GM23248 (cell line): ENCODE measurements at regions not wholly inside any gene's neighbourhood (a gene's known extent, or its start where the extent isn't known, plus 50 kb on each side); places are given as distances from the start of the nearest gene placed in this dataset.

Source experiments
- DNase-seq: peaks from one replicate; pipeline ENCODE4 v3.0.0-alpha.2; 2015
- H2AFZ ChIP-seq: fragments of 200-600 bp; sonication (generic); 2 replicates; pipeline ENCODE4 v1.6.1; 2016; ENCODE audit warnings: antibody characterized with exemption
- H3F3A ChIP-seq: fragments of 200-600 bp; sonication (generic); 2 replicates; pipeline ENCODE4 v1.6.1; 2016; ENCODE audit warnings: mild to moderate bottlenecking, antibody characterized with exemption, mixed run types; ENCODE audit not compliant: insufficient read depth
- H3K27ac ChIP-seq: fragments of 200-600 bp; sonication (generic); 2 replicates; pipeline ENCODE4 v1.5.1; 2016; ENCODE audit warnings: mild to moderate bottlenecking
- H3K27me3 ChIP-seq: fragments of 200-600 bp; sonication (generic); replicated peaks from 2 replicates; pipeline ENCODE4 v1.6.1; 2016; ENCODE audit warnings: mild to moderate bottlenecking; ENCODE audit not compliant: insufficient read depth
- H3K36me3 ChIP-seq: fragments of 200-600 bp; sonication (generic); 2 replicates; pipeline ENCODE4 v1.6.1; 2016; ENCODE audit warnings: low read depth, mild to moderate bottlenecking
- H3K4me1 ChIP-seq: fragments of 200-600 bp; sonication (generic); 2 replicates; pipeline ENCODE4 v1.6.1; 2016; ENCODE audit warnings: mild to moderate bottlenecking; ENCODE audit not compliant: insufficient read depth
- H3K4me2 ChIP-seq: fragments of 200-600 bp; sonication (generic); one replicate; pipeline ENCODE4 v1.6.1; 2016; ENCODE audit warnings: mild to moderate bottlenecking; ENCODE audit not compliant: unreplicated experiment
- H3K4me3 ChIP-seq: fragments of 200-600 bp; sonication (generic); 2 replicates; pipeline ENCODE4 v1.5.1; 2016; ENCODE audit warnings: mild to moderate bottlenecking
- H3K79me2 ChIP-seq: fragments of 200-600 bp; sonication (generic); 2 replicates; pipeline ENCODE4 v1.6.1; 2016; ENCODE audit warnings: mild to moderate bottlenecking; ENCODE audit not compliant: insufficient read depth
- H3K9ac ChIP-seq: fragments of 200-600 bp; sonication (generic); 2 replicates; pipeline ENCODE4 v1.6.1; 2016; ENCODE audit warnings: mild to moderate bottlenecking
- H3K9me2 ChIP-seq: fragments of 200-600 bp; sonication (generic); 2 replicates; pipeline ENCODE4 v1.6.1; 2016; ENCODE audit warnings: mixed run types, mild to moderate bottlenecking, moderate library complexity; ENCODE audit not compliant: insufficient read depth
- H3K9me3 ChIP-seq: fragments of 200-600 bp; sonication (generic); one replicate; pipeline ENCODE4 v1.6.1; 2017; ENCODE audit warnings: low read depth
- H4K20me1 ChIP-seq: fragments of 200-600 bp; sonication (generic); 2 replicates; pipeline ENCODE4 v1.6.0; 2016; ENCODE audit not compliant: insufficient read depth
- EZH2 ChIP-seq: fragments of 200-600 bp; sonication (generic); IDR thresholded peaks from 2 replicates; pipeline ENCODE4 v1.6.1; 2018; ENCODE audit warnings: antibody characterized with exemption, mild to moderate bottlenecking; ENCODE audit not compliant: insufficient read depth, poor library complexity, severe bottlenecking
- EZH2phosphoT487 ChIP-seq: fragments of 200-600 bp; sonication (generic); IDR thresholded peaks from 2 replicates; pipeline ENCODE4 v1.6.1; 2018; ENCODE audit warnings: antibody characterized with exemption, moderate library complexity, mild to moderate bottlenecking, low read depth; ENCODE audit not compliant: insufficient read depth
- WGBS, 2 experiments: methylation state at CpG; one replicate each; pipeline ENCODE4 v1.1.6; 2015 to 2017; ENCODE audit warnings: low lambda C conversion rate in 2 of 2, low coverage in 1 of 2; ENCODE audit errors: missing lambda C conversion rate in 2 of 2; 5-methylcytosine and 5-hydroxymethylcytosine counted together
- in situ Hi-C: fragments of 300-500 bp; cut with MboI; formaldehyde crosslinking; loops from 2 replicates; pipeline ENCODE4 v1.15.0; 2020

DNA sequence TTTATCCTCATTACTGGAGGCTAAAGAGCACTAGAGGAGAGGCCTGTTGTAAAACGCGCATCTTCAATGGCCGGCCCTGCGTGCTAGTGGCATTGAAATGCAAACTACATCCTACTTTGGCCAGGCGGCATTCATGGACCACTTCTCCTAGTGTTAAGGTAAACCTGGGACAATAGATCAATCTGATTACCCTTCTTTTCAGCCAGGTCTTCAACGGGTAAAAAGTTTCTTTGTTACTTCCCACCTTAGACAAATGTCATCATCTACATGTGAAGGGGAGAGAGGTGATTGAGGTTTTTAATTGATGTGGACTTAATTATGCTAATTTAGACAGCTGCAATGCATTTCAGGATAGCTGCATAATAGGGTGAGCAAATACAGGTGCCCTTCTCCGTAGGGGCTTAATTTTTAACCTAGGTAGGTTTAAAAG, 628.0 kb downstream of the ZEB2 start:
- H3K9me2 ChIP-seq, result no peaks in the 10 kb centered on the region
- H3K27me3 ChIP-seq, result no peaks in the 10 kb centered on the region
- no peak for DNase-seq
- no peak overlapping the region for H3K9ac ChIP-seq
- in situ Hi-C loops, result no loop called here
- no peak overlapping the region for H3K4me2 ChIP-seq
- no peaks in the 10 kb centered on the region for H3K79me2 ChIP-seq
- H3K4me3 ChIP-seq, result no peak overlapping the region
- no peaks in the 10 kb centered on the region for H3F3A ChIP-seq
- 86 to 87% methylated on average over 7 of the region's 7 CpGs for WGBS, 2 experiments
- H3K27ac ChIP-seq, result no peak overlapping the region
- no peaks in the 10 kb centered on the region for H3K4me1 ChIP-seq
- H3K9me3 ChIP-seq, result no peaks in the 10 kb centered on the region
- H4K20me1 ChIP-seq, result no peaks in the 10 kb centered on the region
- TF ChIP-seq EZH2 (no peak), EZH2phosphoT487 (no peak)
- no peak overlapping the region for H2AFZ ChIP-seq
- H3K36me3 ChIP-seq, result no peaks in the 10 kb centered on the region

DNA sequence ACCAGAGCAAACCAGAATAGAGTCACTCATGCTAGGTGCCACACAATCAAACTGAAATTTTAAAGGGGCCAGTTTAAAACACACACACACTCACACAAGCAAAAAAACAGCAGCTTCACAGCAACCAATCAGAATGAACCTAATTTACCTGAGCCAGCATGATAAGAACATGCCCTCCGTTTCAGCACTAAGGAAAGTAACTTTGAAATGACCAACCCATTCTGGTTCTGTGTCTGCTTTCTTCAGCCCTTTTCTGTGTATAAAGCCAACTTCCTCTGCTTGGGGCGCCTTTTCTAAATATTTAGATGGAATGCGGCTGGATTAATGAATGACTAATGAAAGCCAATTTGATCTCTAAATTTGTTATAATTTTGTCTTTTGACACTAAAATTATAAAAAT, 629.1 kb downstream of the ZEB2 start:
- no peaks in the 10 kb centered on the region for H4K20me1 ChIP-seq
- H3K27ac ChIP-seq, result no peak overlapping the region
- H3K9me2 ChIP-seq, result no peaks in the 10 kb centered on the region
- H3K4me1 ChIP-seq, result no peaks in the 10 kb centered on the region
- DNase-seq, result no peak
- H3K9me3 ChIP-seq, result no peaks in the 10 kb centered on the region
- in situ Hi-C loops, result no loop called here
- H3F3A ChIP-seq, result no peaks in the 10 kb centered on the region
- no peak overlapping the region for H3K9ac ChIP-seq
- H3K4me2 ChIP-seq, result no peak overlapping the region
- WGBS, 2 experiments, result 78 to 81% methylated on average over 3 of the region's 3 CpGs
- H3K4me3 ChIP-seq, result no peak overlapping the region
- TF ChIP-seq EZH2phosphoT487 (no peak), EZH2 (no peak)
- no peak overlapping the region for H2AFZ ChIP-seq
- no peaks in the 10 kb centered on the region for H3K79me2 ChIP-seq
- H3K36me3 ChIP-seq, result no peaks in the 10 kb centered on the region
- H3K27me3 ChIP-seq, result no peaks in the 10 kb centered on the region

DNA sequence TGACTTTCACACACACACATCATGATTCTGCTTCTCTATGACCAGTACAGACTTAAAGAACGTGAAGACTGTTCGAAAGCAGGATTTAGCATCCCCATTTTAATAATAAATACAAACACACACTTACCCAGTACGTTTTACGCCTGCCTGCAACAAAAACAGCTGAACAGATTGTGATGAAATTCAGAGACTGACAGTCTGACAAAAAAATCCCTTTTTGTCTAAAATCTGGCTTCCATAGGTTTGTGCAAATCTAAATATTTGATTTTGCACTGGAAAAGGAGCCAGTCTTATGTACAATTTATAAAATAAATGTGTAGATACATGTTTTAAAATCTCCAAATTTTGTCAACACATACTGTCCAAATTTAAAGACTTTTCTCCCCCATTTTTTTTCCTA, 630.7 kb downstream of the ZEB2 start:
- Histone ChIP-seq H3K27me3 (no peaks in the 10 kb centered on the region), H3K4me2 (no peak overlapping the region), H3F3A (no peaks in the 10 kb centered on the region), H3K36me3 (no peaks in the 10 kb centered on the region), H2AFZ (no peak overlapping the region), H3K4me3 (no peak overlapping the region), H3K9ac (no peak overlapping the region), H3K9me3 (no peaks in the 10 kb centered on the region), H4K20me1 (no peaks in the 10 kb centered on the region), H3K9me2 (no peaks in the 10 kb centered on the region), H3K79me2 (no peaks in the 10 kb centered on the region), H3K27ac (no peak overlapping the region), H3K4me1 (no peaks in the 10 kb centered on the region)
- TF ChIP-seq EZH2phosphoT487 (no peak), EZH2 (no peak)
- DNase-seq, result no peak
- in situ Hi-C loops, result no loop called here
- 72 to 76% methylated on average over 4 of the region's 4 CpGs for WGBS, 2 experiments

DNA sequence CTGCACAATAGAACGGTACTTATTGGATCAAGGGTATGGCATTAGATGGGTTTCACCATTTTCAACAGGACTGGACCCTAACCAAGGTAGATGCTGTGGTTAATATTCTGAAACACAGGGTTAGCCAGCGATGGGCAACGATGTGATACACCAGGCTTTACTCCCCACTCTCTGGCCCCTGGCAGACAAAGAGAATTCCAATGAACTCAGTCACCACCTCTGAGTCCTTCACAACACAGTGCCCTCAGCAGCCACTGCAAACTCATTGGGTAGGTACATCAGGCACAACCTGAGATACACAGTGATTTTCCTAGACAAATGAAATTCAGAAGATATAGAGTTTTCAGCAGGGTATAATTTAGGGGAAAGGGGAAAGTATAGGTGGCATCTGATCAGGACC, 634.5 kb downstream of the ZEB2 start:
- Histone ChIP-seq H3K27me3 (no peaks in the 10 kb centered on the region), H2AFZ (no peak overlapping the region), H3F3A (no peaks in the 10 kb centered on the region), H3K4me3 (no peak overlapping the region), H3K4me1 (no peaks in the 10 kb centered on the region), H3K4me2 (no peak overlapping the region), H3K9me2 (no peaks in the 10 kb centered on the region), H3K79me2 (no peaks in the 10 kb centered on the region), H3K9ac (no peak overlapping the region), H3K9me3 (no peaks in the 10 kb centered on the region), H4K20me1 (no peaks in the 10 kb centered on the region), H3K27ac (no peak overlapping the region), H3K36me3 (no peaks in the 10 kb centered on the region)
- TF ChIP-seq EZH2 (no peak), EZH2phosphoT487 (no peak)
- no peak for DNase-seq
- in situ Hi-C loops, result no loop called here
- WGBS, 2 experiments, result 85 to 88% methylated on average over 3 of the region's 3 CpGs

DNA sequence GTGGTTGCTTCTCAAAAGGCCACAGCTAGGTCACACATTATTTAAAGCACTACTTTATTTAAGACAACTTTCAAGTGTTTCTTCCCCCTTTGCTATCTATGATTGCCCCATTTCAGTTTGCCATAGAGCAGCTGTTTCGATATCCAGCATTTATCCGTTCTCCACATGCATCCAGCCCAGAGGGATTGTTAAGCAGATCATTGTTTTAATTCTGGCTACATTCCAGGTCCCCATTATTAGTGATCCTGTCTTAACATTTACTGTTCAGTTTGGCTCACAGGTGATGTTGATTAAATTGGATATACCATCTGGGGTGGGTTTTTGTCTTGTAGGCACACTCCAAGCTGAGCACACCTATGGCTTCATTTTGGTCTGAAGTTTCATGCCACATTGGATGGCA, 638.7 kb downstream of the ZEB2 start:
- Histone ChIP-seq H4K20me1 (no peaks in the 10 kb centered on the region), H3K27ac (no peak overlapping the region), H3K9me3 (no peaks in the 10 kb centered on the region), H3K9ac (no peak overlapping the region), H3F3A (no peaks in the 10 kb centered on the region), H3K4me1 (no peaks in the 10 kb centered on the region), H2AFZ (no peak overlapping the region), H3K4me3 (no peak overlapping the region), H3K36me3 (no peaks in the 10 kb centered on the region), H3K27me3 (no peaks in the 10 kb centered on the region), H3K79me2 (no peaks in the 10 kb centered on the region), H3K4me2 (no peak overlapping the region), H3K9me2 (no peaks in the 10 kb centered on the region)
- no peak for TF ChIP-seq EZH2
- TF ChIP-seq EZH2phosphoT487, result no peak
- no peak for DNase-seq
- 86 to 98% methylated on average over 2 of the region's 2 CpGs for WGBS, 2 experiments
- in situ Hi-C loops, result no loop called here
